ENCODE measurements at regions not wholly inside any gene's neighbourhood (a gene's known extent, or its start where the extent isn't known, plus 50 kb on each side); places are given as distances from the start of the nearest gene placed in this dataset.

GRCh38 chr5:152456815-152457443 is 51.9 kb upstream of the NMUR2 start:
- TF ChIP-seq CTCF (IDR thresholded peaks at IDR 0.05), result no peak
- H3K36me3 ChIP-seq (ENCODE audit: low read depth), result no peaks in the 10 kb centered on the region
- intact Hi-C loops (cut with DNase I, micrococcal nuclease), result no loop called here

GRCh38 chr5:152462021-152462721 is 57.1 kb upstream of the NMUR2 start:
- TF ChIP-seq CTCF (IDR thresholded peaks at IDR 0.05), result no peak
- Histone ChIP-seq H3K4me1 (ENCODE audit: low read depth) (no peaks in the 10 kb centered on the region), H3K36me3 (ENCODE audit: low read depth) (no peaks in the 10 kb centered on the region), H3K4me3 (no peak overlapping the region), H3K9me3 (no peaks in the 10 kb centered on the region)
- intact Hi-C loops (cut with DNase I, micrococcal nuclease), result no loop called here
- ATAC-seq (no peak), DNase-seq (no peak)

More at GRCh38 chr5:152456815-152457443, 51.9 kb upstream of the NMUR2 start:
- Histone ChIP-seq H3K4me3 (no peak overlapping the region), H3K9me3 (no peaks in the 10 kb centered on the region), H3K4me1 (ENCODE audit: low read depth) (no peaks in the 10 kb centered on the region)
- DNase-seq (no peak), ATAC-seq (no peak)

- no peak for ATAC-seq
- no peaks in the 10 kb centered on the region for H3K4me1 ChIP-seq (ENCODE audit: low read depth)
- no peak for DNase-seq
- no peak overlapping the region for H3K4me3 ChIP-seq
- intact Hi-C loops (cut with DNase I, micrococcal nuclease), result no loop called here
- no peak for TF ChIP-seq CTCF (IDR thresholded peaks at IDR 0.05)
- no peaks in the 10 kb centered on the region for H3K9me3 ChIP-seq
- H3K36me3 ChIP-seq (ENCODE audit: low read depth), result no peaks in the 10 kb centered on the region
Measured at GRCh38 chr5:152464048-152464447, 59.0 kb upstream of the NMUR2 start.

GRCh38 chr5:152465140-152465539 is 60.1 kb upstream of the NMUR2 start:
- ATAC-seq, result no peak
- Histone ChIP-seq H3K4me1 (ENCODE audit: low read depth) (no peaks in the 10 kb centered on the region), H3K4me3 (no peak overlapping the region), H3K36me3 (ENCODE audit: low read depth) (no peaks in the 10 kb centered on the region), H3K9me3 (no peaks in the 10 kb centered on the region)
- intact Hi-C loops (cut with DNase I, micrococcal nuclease), result no loop called here
- TF ChIP-seq CTCF (IDR thresholded peaks at IDR 0.05), result no peak
- no peak for DNase-seq

GRCh38 chr5:152466085-152466745 is 61.1 kb upstream of the NMUR2 start:
- Histone ChIP-seq H3K36me3 (ENCODE audit: low read depth) (no peaks in the 10 kb centered on the region), H3K9me3 (no peaks in the 10 kb centered on the region), H3K4me3 (no peak overlapping the region), H3K4me1 (ENCODE audit: low read depth) (no peaks in the 10 kb centered on the region)
- ATAC-seq (no peak), DNase-seq (no peak)
- no peak for TF ChIP-seq CTCF (IDR thresholded peaks at IDR 0.05)
- intact Hi-C loops (cut with DNase I, micrococcal nuclease), result no loop called here

Data from mucosa of descending colon (tissue), 3 donors.